Putamen (tissue), 1 donor: ENCODE measurements at regions not wholly inside any gene's neighbourhood (a gene's known extent, or its start where the extent isn't known, plus 50 kb on each side); places are given as distances from the start of the nearest gene placed in this dataset.
"Not testable (repeated sequence)": the region's sequence is repeated elsewhere in the genome, so short reads cannot be mapped to it uniquely, and the experiment has no call there.

Experiments used
- DNase-seq: peaks from one replicate; pipeline ENCODE4 v3.0.0-alpha.2; 2016; ENCODE audit warnings: low spot score

DNA sequence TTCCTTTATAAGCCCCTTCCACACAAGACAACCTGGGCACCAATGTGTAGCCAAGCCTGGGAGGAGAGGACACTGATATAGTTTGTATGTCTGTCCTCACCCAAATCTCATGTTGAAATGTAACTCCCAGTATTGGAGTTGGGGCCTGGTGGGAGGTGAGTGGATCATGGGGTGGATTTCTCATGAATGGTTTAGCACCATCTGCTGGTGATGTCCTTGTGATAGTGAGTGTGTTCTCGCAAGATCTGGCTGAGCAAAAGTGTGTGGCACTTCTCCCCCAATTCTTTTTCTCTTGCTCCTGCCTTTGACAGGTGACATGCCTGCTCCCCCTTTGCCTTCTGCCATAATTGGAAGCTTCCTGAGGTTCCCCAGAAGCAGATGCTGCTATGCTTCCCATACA, 135.8 kb downstream of the USP31 start:
- no peak for DNase-seq

DNA sequence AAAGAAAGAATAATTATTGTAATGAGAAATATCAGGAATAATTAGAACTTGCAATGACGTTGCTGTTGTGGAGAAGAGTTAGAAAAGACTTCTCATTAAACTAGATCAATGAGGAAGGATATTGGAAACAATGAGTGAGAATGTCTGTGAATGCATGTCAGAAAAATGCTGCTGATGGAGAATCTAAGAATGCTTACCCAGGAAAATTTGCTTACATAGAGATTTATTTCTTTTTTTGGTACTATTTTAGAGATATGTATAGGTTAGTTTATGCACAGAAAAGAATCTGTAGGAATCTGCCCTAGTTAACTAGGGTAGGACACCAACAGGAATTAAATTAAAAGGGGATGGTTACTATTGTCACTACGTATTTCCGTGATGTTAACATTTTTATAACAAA, 140.2 kb downstream of the USP31 start:
- DNase-seq: no peak

DNA sequence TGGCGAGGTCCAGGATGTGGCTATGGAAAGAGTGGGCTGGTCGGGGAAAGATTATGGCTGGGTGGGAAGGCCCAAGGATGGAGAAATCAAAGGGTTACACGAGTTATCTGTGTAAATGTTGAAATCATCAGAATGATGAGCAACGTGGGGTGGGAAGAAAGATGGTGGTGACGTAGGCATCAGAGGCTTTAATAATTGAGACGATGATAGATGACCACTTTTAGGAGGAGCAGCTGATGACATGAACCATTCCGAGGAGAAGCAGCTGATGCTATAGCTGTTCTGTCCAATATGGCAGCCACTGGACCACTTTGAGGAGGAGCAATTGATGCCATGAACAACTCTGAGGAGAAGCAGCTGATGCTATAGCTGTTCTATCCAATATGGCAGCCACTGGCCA, 141.2 kb downstream of the USP31 start:
- DNase-seq: no peak

DNA sequence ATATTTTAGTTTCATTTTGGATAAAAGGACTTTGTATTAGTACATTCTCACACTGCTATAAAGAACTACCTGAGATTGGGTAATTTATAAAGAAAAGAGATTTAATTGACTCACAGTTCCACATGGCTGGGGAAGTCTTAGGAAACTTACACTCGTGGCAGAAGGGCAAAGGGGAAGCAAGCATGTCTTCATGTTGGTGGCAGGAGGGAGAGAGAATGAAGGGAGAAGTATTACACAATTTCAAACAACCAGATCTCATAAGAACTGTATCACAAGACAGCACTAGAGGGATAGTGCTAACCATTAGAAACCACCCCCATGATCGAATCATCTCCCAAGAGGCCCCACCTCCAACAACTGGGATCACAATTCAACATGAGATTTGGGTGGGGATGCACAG, 142.9 kb downstream of the USP31 start:
- no peak for DNase-seq

DNA sequence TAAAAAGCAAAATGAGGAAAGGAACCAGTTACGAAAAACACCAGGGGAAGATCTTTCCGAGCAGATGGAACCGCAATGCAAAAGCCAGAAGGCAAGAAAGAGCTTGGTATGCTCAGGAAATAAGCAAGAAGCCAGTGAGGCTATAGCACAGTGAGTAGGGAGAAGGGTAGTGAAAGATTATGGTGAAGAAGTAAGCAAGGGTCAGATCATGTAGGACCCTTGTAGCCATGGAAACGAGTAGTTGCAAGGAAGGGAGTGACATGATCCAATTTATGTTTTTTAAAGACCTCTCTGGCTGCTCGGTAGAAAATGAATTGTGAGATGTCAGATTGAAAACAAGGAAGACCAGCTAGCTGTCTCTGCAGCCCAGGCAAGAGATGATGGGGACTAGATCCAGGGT, 143.3 kb downstream of the USP31 start:
- no peak for DNase-seq

DNA sequence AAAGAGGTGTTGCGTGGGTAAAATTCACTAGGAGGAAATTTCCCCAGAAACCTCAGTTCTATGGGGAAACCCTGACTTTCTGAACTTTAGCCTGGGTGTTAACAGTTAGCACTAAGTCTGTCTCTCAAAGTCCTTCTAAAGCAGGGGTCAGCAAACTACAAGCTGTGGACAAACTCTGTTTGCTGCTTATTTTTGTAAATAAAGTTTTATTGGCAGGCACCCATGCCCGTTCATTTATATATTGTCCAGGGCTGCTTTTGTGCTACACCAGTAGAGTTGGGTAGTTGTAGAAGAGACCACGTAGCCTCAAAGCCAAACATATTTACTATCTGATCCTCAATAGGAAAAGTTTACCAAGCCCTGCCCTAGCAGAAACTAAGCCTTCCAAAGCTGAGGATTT, 159.7 kb downstream of the USP31 start:
- DNase-seq: no peak

DNA sequence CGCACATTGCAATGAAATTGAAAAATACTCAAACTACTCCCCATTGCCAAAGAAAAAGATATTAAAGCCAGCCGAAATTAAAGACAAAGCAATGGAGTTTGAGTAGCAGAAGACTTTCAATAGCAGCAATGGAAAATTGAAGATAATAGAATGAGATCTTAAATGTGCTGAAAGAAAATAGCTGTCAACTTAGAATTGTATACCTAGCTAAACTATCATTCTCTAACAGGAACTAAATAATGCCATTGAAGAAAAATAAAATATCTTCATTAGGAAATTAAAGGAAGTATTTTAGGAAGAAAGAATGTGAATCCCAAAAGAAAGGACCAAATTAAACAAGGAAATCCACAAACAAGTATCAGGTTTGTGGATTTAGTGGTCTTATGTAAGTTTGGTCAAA, 165.6 kb downstream of the USP31 start:
- no peak for DNase-seq

DNA sequence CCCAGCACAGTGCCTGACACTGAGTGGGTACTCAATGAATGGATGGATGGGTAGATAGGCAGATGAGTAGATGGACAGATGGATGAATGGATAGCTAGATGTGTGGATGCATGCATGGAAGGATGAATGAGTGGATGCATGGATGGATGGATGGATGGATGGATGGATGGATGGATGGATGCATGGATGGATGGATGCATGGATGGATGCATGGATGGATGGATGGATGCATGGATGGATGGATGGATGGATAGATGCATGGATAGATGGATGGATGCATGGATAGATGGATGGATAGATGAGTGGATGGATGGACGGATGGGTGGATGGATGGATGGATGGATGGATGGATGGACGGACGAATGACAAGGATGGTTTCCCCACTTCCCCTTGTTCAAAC, 166.6 kb downstream of the HS3ST2 start:
- DNase-seq: not testable (repeated sequence)

DNA sequence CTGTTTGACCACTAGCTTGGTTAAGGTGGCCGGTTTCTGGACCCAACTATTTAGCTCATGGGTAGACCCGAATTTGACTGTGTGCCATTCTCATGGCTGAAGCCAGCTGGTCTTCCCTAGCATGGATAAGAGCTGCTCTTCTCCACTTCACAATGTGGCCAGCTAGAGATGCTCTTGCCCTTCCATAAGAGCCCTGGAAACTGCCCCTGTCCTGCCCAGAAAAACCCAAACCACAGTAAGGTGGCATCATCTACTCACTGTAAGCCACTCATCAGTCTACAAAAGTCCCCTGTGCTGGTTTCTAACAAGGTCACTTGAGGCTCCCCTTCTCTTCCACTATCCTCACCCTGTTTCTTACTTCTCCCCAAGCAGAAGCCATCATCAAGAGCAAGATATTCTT, 165.1 kb downstream of the HS3ST2 start:
- peak; percentile 53 for DNase-seq

DNA sequence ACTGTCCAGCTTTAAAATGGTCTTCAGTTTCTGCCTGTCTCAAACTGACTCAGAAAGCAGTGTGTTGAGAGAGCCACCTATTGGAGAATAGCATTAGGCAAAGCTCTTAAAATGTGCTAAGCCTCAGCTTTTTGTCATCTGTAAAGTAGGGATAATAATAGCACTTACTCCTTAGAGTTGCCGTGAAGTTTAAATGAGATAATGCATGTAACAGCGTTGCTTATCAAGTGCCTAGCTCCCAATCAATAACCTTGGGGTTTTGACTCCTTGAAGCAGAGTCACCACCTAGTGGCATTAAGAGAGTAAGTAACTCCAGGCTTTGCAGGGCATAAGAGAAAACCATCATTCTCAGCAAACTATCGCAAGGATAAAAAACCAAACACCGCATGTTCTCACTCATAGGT, 163.3 kb downstream of the HS3ST2 start:
- no peak for DNase-seq

DNA sequence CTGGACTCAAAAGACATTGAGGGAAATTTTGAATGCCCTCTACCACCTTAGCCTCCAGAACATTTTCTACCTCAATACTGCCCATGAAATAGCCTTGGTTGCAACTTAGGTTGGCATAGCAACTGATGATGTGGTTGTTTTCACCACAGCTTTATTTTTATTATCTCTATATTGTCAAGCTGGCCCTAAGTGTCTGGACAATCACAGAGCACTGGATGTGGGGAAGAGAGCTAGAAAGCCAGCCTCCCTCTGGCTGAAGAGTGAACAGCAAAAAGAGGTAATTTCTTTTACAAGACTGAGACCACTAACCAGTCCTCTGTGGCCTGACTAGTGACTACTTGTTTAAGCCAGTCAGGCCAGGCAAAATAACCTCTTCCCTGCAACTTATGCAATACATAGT, 159.6 kb downstream of the HS3ST2 start:
- no peak for DNase-seq

DNA sequence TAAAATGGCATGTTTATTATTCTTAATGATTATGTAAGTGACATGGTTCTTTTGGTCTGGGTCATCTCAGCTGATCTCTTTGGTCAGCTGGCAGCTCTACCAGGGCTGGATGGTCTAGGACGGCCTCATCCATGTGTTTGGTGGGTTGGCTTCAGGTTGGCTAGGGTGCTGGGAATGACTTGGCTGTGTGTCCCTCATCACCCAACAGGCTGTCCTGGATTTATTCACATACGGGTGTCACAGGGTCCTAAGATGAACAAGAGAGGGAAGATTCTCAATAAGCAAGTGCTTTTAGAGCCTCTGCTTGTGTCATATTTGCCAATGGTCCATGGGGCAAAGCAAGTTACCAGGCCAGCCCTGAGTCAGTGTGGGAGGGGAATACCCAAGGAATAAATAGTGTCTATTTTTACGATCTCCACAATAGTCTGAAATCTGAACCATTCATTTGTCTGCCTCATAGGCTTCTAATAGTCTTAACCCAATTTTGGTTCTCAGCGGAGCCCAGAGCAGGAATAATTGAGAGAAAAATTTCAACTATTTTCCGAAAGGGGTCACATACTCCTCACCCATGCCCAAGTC, 157.5 kb downstream of the HS3ST2 start:
- DNase-seq: no peak

DNA sequence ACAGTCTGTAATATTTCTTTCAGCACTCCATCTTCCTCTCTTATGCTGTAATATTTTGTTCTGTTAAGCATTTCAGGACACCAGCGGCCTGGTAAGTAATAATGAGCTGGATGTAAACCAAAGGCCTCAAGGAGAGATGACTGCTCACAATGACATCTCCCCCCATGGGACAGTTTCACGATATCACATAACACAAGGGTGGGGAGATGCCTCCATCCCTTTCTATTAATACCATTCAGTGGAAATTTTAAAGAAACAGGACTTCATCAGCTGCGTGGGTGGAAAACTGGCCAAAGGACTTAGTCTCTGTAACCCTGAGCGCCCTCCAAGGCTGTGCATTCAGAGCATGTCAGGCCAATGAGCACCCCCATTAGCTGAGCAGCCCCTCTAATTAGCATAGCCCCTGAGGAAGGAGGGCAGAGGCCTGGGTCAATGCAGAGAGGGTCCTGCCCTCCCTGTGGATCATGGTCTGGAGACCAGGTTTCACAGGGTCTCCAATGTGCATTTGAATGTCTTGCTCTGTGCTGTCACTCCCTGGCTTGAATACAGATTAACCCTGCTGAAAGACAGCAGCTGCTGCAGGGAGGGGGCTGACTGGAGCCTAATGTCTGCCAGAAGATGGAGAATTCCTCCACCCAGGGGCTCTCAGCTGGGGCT, 156.4 kb downstream of the HS3ST2 start:
- DNase-seq: no peak

DNA sequence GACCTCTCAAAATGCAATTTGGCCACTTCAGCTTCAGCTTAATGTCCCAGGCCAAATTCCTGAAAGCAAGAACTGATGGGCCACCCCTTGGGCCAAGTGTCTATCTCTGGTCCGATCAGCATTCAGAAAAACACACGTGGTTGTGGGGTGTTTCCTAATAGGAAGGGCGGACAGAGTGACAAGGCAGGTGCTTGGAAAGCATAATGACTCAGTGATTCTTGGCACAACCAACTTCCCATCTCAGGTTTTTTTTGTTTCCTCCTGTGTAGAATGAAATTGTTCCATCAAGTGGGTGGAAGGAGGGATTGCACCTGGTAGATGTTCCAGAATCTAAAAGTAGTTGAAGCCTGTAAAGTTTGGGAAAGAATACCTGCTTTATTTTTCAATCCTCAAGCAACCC, 155.6 kb downstream of the HS3ST2 start:
- no peak for DNase-seq

DNA sequence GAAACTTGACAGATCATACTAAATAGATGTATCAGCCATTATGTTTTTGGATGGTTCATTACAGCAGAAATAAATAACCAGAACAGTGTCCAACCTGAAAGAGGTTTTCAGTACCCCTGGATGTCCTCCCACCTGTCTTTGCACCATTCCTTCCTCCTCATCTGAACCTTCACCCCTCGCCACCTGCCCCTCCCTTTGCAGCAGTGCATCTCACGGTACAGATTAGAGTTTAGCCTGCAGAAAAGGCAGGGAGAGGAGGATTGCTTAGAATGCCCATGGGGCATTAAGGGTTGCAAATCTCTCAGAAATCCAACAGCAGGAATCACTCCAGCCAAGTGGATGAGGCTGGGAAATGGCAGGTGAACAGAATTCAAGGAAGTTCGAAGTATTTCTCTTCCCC, 155.0 kb downstream of the HS3ST2 start:
- DNase-seq: no peak

DNA sequence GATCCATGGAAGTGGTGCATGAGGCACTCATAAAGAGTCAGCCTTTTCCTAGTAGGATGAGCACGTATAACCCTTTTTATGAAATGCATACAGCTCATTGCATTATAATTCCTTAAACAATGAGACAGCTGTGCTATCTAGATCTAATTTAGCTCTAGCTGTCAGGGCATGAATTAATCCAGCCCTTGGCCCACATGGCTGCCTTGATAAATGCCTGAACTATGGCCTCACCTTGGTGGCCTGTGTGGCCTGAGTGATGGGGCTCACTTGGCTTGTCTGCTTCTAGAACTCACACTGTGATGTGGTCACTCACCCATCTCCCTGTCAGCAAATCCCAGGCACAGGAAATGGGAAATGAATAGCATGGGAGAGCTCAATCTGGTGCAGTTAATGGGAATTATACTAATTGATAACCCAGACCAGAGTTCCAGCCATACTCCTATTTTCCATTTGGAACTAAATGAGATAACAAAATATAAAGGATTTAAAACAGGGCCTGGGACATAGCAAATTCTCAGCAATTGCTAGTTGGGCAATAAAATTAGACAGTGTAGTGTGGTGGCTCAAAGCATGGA, 153.6 kb downstream of the HS3ST2 start:
- DNase-seq: no peak
